Adipocyte (in vitro differentiated cells): ENCODE measurements at regions not wholly inside any gene's neighbourhood (a gene's known extent, or its start where the extent isn't known, plus 50 kb on each side); places are given as distances from the start of the nearest gene placed in this dataset.

Experiments used
- DNase-seq: peaks from one replicate; pipeline ENCODE4 v3.0.0-alpha.2; 2015; ENCODE audit warnings: low read depth
- H3K27me3 ChIP-seq: replicated peaks from 2 replicates; pipeline ENCODE4 v1.7.0; 2013; ENCODE audit warnings: mild to moderate bottlenecking, low read length, moderate library complexity; ENCODE audit not compliant: control insufficient read depth, insufficient read depth
- H3K36me3 ChIP-seq: 2 replicates; pipeline ENCODE4 v1.7.0; 2013; ENCODE audit warnings: low read length, mild to moderate bottlenecking, moderate library complexity; ENCODE audit not compliant: control insufficient read depth, insufficient read depth, severe bottlenecking
- H3K4me1 ChIP-seq: 2 replicates; pipeline ENCODE4 v1.7.0; 2013; ENCODE audit warnings: mild to moderate bottlenecking, low read length, moderate library complexity; ENCODE audit not compliant: control insufficient read depth, insufficient read depth
- H3K4me3 ChIP-seq: 2 replicates; pipeline ENCODE4 v1.7.0; 2013; ENCODE audit warnings: mild to moderate bottlenecking, low read length, moderate library complexity
- H3K9ac ChIP-seq: 2 replicates; pipeline ENCODE4 v1.7.0; 2013; ENCODE audit warnings: mild to moderate bottlenecking, low read length, moderate library complexity
- H3K9me3 ChIP-seq: 2 replicates; pipeline ENCODE4 v1.7.0; 2013; ENCODE audit warnings: mild to moderate bottlenecking, low read length, moderate library complexity; ENCODE audit not compliant: control insufficient read depth

DNA sequence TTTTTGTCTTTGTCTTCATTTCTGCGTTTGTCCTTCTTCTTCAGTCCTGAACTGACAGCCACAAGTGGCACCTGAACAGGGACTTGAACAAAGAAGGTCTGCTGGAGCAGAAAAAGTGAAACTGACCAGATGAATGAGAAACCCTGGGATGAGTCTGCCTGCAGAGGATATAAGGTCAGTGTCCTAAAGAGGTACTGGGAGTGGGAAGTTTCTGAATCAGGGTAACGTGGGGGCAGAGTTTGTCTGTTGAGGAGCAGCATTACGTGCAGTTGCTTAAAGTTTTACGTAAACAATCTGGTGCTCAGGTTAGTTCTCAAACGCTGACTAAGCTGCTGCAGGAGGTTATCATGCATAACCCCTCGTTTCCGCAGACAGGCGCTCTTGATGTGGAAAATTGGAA is 2057.6 kb downstream of the TP53TG3F start:
- Histone ChIP-seq H3K9ac (no peak overlapping the region), H3K4me3 (no peak overlapping the region), H3K36me3 (no peaks in the 10 kb centered on the region), H3K4me1 (no peaks in the 10 kb centered on the region), H3K27me3 (no peaks in the 10 kb centered on the region), H3K9me3 (peaks cover 8% of the 10 kb centered on the region)
- DNase-seq, result no peak

DNA sequence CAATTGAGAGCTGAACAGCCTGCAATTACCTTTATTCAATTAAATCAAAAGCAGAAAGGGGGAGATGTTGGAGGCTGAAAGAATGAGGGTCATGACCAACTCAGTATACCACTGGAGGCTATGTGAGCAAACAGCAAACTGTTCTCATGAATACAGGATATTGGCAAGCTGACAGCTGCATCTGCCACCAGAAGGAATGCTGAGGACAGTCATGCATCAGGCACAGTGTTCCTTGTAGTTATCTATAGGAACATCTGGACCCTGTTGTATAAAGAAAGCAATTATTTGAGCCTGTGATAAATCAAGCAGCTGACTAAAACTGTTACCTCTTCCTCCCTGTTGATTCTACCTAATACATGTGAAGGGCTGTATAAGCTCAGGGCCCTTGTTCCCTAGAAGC is 2064.6 kb downstream of the TP53TG3F start:
- no peaks in the 10 kb centered on the region for H3K27me3 ChIP-seq
- no peak overlapping the region for H3K4me3 ChIP-seq
- no peak for DNase-seq
- H3K4me1 ChIP-seq, result no peaks in the 10 kb centered on the region
- H3K9me3 ChIP-seq, result peaks cover 4% of the 10 kb centered on the region
- no peak overlapping the region for H3K9ac ChIP-seq
- no peaks in the 10 kb centered on the region for H3K36me3 ChIP-seq

DNA sequence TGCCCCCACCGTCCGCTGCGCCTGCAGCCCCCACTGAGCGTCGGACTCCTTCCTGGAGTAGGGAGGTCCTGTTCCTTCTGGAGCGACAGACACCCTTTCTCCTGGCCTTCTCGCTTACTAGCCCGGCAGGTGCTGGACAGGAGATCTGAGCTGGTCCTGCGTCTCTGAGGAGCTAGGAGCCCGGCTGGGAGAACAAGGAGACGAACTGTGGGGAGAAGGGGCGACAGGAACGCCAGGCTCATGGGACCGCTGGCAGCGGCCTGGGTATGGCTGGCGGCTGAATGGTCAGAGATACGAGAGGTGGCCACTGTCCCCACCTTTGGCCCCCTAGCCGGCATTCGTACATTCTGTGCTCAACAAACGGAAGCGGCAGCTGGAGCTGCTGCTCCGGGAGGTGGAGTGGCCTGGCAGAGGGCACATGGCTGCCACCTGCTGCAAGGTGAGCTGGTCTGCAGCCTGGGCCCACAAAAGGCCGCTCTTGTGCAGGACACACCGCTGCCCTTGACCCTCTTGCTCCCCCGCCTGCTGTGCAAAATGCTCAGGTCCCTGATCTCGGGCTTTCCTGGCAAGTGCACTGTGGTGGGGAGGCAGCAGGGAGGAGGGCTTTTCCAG is 2066.7 kb downstream of the TP53TG3F start:
- no peaks in the 10 kb centered on the region for H3K4me1 ChIP-seq
- no peaks in the 10 kb centered on the region for H3K27me3 ChIP-seq
- H3K9me3 ChIP-seq, result peaks cover 4% of the 10 kb centered on the region
- no peak overlapping the region for H3K9ac ChIP-seq
- DNase-seq, result no peak
- no peaks in the 10 kb centered on the region for H3K36me3 ChIP-seq
- no peak overlapping the region for H3K4me3 ChIP-seq

DNA sequence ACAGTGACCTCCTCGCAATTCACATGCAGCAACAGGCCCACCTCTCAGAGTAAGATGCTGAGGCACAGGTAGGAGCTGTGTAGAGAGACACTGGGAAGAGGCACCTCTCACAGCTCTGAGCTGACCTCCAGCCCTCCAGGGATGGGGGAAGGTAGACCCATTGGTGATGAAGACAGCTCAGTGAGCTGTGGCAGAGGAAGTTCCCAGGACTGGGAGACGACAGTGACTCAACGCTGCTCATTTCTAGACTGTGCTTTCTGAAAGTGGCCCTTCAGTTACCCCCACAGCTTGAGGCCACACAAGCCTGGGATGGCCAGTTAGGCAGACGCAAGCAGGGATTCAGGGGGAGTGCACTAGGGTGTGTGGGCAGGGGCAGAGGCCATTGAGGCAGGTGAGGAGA is 2073.2 kb downstream of the TP53TG3F start:
- no peaks in the 10 kb centered on the region for H3K4me1 ChIP-seq
- H3K4me3 ChIP-seq, result no peak overlapping the region
- DNase-seq, result no peak
- H3K9ac ChIP-seq, result no peak overlapping the region
- H3K27me3 ChIP-seq, result no peaks in the 10 kb centered on the region
- H3K9me3 ChIP-seq, result no peaks in the 10 kb centered on the region
- no peaks in the 10 kb centered on the region for H3K36me3 ChIP-seq

DNA sequence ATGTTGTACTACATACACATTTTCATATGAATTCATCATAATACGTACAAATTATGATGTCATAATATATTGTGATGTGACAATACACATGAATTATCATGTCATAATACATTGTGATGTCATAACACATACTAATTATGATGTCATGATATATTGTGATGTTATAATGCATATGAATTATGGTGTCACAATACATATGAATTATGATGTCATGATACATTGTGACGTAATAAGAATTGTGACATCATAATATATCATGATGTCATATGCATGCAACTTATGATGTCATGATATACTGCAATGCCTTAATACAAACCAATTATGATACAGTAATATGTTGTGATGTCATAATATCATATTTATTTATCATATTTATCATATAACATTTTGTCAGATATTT is 2074.3 kb downstream of the TP53TG3F start:
- Histone ChIP-seq H3K4me1 (no peaks in the 10 kb centered on the region), H3K27me3 (no peaks in the 10 kb centered on the region), H3K36me3 (no peaks in the 10 kb centered on the region), H3K9ac (no peak overlapping the region), H3K4me3 (no peak overlapping the region), H3K9me3 (no peaks in the 10 kb centered on the region)
- DNase-seq, result no peak

DNA sequence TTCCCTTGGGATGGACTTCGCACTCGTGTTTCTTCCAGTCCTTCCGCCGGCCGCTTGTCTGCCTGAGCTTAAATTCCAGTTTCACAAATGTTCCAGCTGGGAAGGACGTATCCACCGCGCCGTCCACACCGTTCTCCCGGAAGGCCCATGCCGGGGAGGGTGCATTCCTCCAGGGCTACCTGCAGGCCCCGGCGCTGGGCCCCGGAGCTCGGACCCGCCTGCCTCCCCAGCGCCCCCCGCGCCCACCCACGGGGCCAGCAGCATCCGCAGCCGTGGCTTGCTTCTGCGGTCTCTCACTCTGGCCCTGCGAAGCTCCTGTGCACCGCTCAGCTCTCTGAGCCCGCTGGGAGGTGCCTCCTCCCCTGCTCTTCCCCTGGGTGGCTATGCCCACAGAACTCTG is 2084.1 kb downstream of the TP53TG3F start:
- no peaks in the 10 kb centered on the region for H3K27me3 ChIP-seq
- DNase-seq, result no peak
- H3K4me1 ChIP-seq, result no peaks in the 10 kb centered on the region
- H3K4me3 ChIP-seq, result no peak overlapping the region
- H3K36me3 ChIP-seq, result no peaks in the 10 kb centered on the region
- no peak overlapping the region for H3K9ac ChIP-seq
- no peaks in the 10 kb centered on the region for H3K9me3 ChIP-seq

DNA sequence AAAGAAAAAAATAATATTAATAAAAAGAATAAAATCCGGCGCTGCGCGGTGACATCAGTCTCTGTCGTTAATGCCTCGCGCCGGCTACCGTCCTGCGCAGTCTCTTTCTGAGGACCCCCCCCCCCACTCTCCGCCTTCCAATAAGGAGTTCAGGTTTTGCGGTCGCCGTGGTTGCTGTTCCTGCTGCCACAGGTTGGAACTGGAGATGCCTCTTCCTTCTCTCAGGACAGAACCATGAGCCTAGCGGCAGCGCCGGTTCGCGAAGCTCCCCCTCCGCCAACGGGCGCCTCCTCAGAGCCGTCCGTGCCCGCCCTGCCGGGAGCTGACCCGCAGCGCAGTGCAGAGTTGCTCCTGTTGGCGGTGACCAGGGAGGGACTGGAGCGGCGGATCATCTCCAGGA is 2093.4 kb downstream of the TP53TG3F start:
- Histone ChIP-seq H3K4me3 (no peak overlapping the region), H3K27me3 (no peaks in the 10 kb centered on the region), H3K36me3 (no peaks in the 10 kb centered on the region), H3K4me1 (no peaks in the 10 kb centered on the region), H3K9ac (no peak overlapping the region), H3K9me3 (no peaks in the 10 kb centered on the region)
- no peak for DNase-seq

DNA sequence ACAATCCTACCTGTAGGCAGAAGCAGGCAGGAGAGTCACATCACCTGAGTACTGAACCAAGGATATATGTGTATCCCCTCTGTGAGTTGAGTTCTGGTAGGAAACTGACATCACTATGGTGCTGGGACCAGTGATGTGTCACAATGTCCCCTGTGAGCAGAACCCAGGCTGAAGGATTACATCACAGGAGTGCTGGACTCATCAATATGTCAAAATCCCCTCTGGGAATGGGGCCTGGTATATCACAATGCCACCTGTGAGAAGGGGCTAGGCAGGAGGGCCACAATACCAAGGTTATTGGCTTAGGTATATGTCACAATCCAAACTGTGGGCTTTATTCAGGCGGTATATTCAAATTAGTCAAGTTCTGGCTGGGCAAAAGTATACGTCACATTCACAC is 2098.3 kb downstream of the TP53TG3F start:
- Histone ChIP-seq H3K36me3 (no peaks in the 10 kb centered on the region), H3K27me3 (no peaks in the 10 kb centered on the region), H3K9ac (no peak overlapping the region), H3K4me3 (no peak overlapping the region), H3K4me1 (no peaks in the 10 kb centered on the region), H3K9me3 (no peaks in the 10 kb centered on the region)
- no peak for DNase-seq

DNA sequence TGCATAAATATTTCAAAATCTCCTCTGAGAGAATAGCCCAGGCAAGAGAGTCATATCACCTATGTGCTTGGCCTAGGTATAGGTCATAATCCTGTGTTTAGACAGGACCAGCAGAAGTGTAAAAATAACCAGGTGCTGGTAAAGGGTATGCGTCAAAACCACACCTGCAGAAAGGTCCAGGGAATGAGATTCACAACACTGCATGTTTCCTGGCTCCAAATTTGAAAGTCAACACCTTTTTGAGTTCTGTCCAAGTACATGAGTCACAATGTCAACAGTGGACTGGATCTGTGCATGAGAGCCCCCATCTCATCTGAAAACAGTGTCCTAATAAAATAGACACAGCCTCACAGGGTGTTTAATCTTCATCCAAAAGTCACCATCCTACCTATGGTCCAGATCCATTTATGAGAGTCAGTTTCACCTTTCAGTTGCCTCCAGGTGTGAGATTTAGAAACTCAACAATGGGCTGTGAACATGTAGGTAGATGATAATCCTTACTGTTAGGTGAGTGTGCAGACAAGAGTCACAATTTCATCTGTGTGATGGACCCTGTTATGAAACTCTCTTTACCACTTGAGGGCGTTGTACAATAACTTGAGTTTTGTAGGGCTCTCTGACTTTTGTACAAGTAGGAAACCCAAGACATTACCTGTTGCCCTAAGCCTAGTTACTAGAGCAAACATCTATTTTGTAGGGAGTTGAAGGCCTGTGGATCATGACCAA is 2100.7 kb downstream of the TP53TG3F start:
- Histone ChIP-seq H3K9ac (no peak overlapping the region), H3K27me3 (no peaks in the 10 kb centered on the region), H3K4me1 (no peaks in the 10 kb centered on the region), H3K4me3 (no peak overlapping the region), H3K36me3 (no peaks in the 10 kb centered on the region), H3K9me3 (no peaks in the 10 kb centered on the region)
- DNase-seq, result no peak

DNA sequence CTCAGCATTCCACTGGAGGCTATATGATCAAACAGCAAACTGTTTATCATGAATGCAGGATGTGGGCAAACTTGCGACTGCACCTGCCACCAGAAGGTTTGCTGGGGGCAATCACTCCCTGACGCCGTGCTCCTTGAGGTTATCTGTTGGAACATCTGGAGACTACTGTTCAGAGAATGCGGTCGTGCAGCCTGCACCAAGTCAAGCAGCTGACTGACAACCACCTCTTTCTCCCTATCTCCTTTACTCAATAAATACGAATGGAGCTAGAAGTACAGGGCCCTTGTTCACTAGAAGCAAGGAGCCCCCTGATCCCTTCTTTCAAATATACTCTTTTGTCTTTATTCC is 2101.2 kb downstream of the TP53TG3F start:
- no peak for DNase-seq
- H3K4me3 ChIP-seq, result no peak overlapping the region
- H3K36me3 ChIP-seq, result no peaks in the 10 kb centered on the region
- H3K9ac ChIP-seq, result no peak overlapping the region
- no peaks in the 10 kb centered on the region for H3K4me1 ChIP-seq
- no peaks in the 10 kb centered on the region for H3K9me3 ChIP-seq
- no peaks in the 10 kb centered on the region for H3K27me3 ChIP-seq

DNA sequence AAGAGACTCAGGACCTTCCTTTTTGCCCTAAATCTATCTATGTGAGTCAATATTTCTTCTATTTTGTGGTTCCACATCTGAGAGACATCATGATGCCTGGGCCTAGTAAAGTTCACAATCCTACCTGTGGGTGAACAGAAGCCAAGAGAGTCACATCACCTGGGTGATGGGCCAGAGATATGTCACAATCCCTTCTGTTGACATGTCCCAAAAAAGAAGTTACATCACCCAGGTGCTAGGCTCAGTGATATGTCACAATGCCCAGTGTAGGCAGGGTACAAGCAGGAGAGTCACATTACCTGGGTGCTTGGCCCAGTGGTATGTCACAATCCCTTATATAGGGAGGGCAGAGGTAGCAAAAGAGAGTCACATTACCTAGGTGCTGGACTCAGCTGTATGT is 2101.9 kb downstream of the TP53TG3F start:
- Histone ChIP-seq H3K9ac (no peak overlapping the region), H3K9me3 (no peaks in the 10 kb centered on the region), H3K36me3 (no peaks in the 10 kb centered on the region), H3K27me3 (no peaks in the 10 kb centered on the region), H3K4me3 (no peak overlapping the region), H3K4me1 (no peaks in the 10 kb centered on the region)
- no peak for DNase-seq

DNA sequence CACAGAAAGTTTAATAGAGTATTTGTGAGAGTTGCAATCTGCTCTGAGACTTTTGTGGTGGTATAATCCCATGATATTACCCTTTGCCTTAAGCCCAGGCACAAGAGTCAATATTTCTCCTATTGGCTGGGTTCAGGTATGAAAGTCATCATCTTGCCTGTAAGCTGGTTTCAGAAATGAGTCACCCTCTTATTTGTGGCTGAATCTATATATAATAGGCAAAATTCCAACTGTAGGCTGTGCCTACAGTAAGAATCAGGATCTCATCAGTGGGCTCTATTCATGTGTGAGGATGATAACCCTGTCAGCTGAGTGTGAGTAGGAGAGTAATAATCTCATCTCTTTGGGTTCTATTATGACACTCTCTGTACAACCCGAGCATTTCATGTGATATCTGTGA is 2103.1 kb downstream of the TP53TG3F start:
- Histone ChIP-seq H3K9ac (no peak overlapping the region), H3K27me3 (no peaks in the 10 kb centered on the region), H3K9me3 (no peaks in the 10 kb centered on the region), H3K4me1 (no peaks in the 10 kb centered on the region), H3K4me3 (no peak overlapping the region), H3K36me3 (no peaks in the 10 kb centered on the region)
- no peak for DNase-seq
